Tibial nerve (tissue), 4 donors: ENCODE measurements at regions not wholly inside any gene's neighbourhood (a gene's known extent, or its start where the extent isn't known, plus 50 kb on each side); places are given as distances from the start of the nearest gene placed in this dataset.

Experiments
- DNase-seq, 2 donors: peaks; one replicate each; pipeline ENCODE4 v3.0.0-alpha.2; 2019; ENCODE audit warnings: low spot score in 2 of 2
- H3K27ac ChIP-seq, 4 donors: fragments of 200-600 bp; sonication (generic) in 3 of 4; one replicate each; pipeline ENCODE4 v1.5.1; 2017 to 2019; ENCODE audit warnings: mild to moderate bottlenecking in 1 of 4
- H3K27me3 ChIP-seq, 2 donors: fragments of 200-600 bp; sonication (generic) in 1 of 2; one replicate each; pipeline versions ENCODE4 v1.5.1 to v1.6.0; 2017 to 2019
- H3K36me3 ChIP-seq, 3 donors: fragments of 200-600 bp; sonication (generic); one replicate each; pipeline ENCODE4 v1.5.1; 2018 to 2019
- H3K4me1 ChIP-seq, 4 donors: fragments of 200-600 bp; sonication (generic) in 3 of 4; one replicate each; pipeline ENCODE4 v1.5.1; 2017 to 2019
- H3K4me3 ChIP-seq, 4 donors: fragments of 200-600 bp; sonication (generic) in 3 of 4; one replicate each; pipeline ENCODE4 v1.5.1; 2017 to 2019; ENCODE audit warnings: mild to moderate bottlenecking in 1 of 4, moderate library complexity in 1 of 4
- H3K9me3 ChIP-seq, 4 donors: fragments of 200-600 bp; sonication (generic) in 3 of 4; one replicate each; pipeline ENCODE4 v1.5.1; 2017 to 2019
- EP300 ChIP-seq, 2 donors: sonication (generic); formaldehyde crosslinking; IDR thresholded peaks; one replicate each; pipeline ENCODE4 v1.6.1; 2017; ENCODE audit warnings: antibody characterized with exemption in 2 of 2, mild to moderate bottlenecking in 1 of 2
- WGBS, 2 donors: methylation state at CpG; one replicate each; pipeline ENCODE4 v1.1.5; 2018; 5-methylcytosine and 5-hydroxymethylcytosine counted together

DNA sequence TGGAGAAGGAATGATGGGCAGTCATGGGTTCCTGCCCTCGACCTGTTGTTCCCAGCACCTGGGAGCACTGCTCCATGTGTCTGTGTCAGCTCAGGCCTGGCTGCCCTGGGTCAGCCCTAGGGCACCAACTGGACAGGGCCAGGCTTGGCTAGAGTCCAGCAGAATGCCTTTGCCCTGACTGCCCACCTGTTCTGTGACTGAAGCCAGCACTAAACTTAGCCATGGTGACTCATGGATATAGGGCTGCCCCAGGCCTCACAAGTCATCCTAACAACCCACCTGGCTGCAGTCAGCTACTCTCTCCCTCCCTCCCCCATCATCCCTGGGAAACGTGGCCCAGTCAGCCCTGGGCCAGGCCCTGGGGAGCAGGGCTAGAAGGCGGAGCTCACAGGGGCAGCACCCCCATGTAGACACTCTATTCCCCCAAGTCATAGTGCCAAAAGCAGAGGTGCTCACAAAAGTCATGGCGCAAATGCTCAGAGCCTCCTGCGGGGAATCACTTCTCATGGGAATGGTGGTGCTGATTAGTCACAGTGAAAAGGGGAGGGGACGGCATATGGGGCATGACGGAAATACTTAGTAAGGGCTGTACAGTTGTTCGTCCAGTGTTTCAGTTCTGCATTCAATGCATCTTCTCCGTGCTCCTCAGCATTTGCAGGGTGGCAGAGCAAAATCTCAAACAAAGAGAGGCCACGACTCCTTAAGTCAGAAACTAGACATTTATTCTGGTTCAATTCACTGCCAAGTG lies 52.0 kb upstream of the NTF3 start:
- no peak for TF ChIP-seq EP300 (IDR thresholded peaks at IDR 0.05)
- Histone ChIP-seq H3K27me3 (no peaks in the 10 kb centered on the region), H3K4me1 (no peaks in the 10 kb centered on the region), H3K4me3 (no peak overlapping the region), H3K27ac (no peak overlapping the region), H3K9me3 (no peaks in the 10 kb centered on the region), H3K36me3 (no peaks in the 10 kb centered on the region)
- 65 to 75% methylated on average over 8 to 10 of the region's 10 CpGs for WGBS, 2 donors
- DNase-seq = no peak
